Esophagus muscularis mucosa (tissue), 4 donors: ENCODE measurements at regions not wholly inside any gene's neighbourhood (a gene's known extent, or its start where the extent isn't known, plus 50 kb on each side); places are given as distances from the start of the nearest gene placed in this dataset.

Experiments used
- EP300 ChIP-seq: sonication (generic); formaldehyde crosslinking; IDR thresholded peaks from one replicate; pipeline ENCODE4 v1.6.1; 2017; ENCODE audit warnings: antibody characterized with exemption
- POLR2A ChIP-seq: fragments of 450-650 bp; IDR thresholded peaks from one replicate; pipeline ENCODE4 v1.6.1; 2017; ENCODE audit warnings: antibody characterized with exemption, moderate library complexity, mild to moderate bottlenecking, low read depth
- POLR2AphosphoS5 ChIP-seq, 2 donors: sonication (generic); formaldehyde crosslinking; IDR thresholded peaks; one replicate each; pipeline ENCODE4 v1.6.1; 2017; ENCODE audit warnings: antibody characterized with exemption in 2 of 2
- TF ChIP-seq, protein P1 (sequence below), 3 experiments: fragments of 200-600 bp in 2 of 3; fragments of 450-650 bp in 1 of 3; sonication (generic) in 2 of 3; IDR thresholded peaks; one replicate each; pipeline ENCODE4 v1.5.1; 2017 to 2019; ENCODE audit warnings: antibody characterized with exemption in 3 of 3, mild to moderate bottlenecking in 2 of 3, moderate library complexity in 1 of 3

DNA sequence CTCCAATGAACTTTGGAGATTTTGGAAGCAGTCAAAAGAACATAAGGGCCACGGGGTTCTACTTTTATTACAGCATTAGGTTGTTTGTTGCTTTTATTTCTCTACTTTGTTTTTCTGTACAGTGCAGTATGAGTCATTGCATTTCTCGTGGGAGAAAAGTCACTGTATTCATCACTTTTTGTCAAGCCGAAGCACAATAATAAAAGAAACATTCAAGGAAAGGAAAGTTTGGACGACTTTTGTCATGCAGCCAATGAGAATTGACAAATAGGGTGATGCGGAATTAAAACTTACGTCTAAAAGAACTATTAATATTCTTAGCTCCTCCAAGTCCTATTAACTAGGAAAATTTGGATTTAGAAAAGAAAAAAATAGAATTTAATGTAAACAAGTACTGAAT, 209.9 kb downstream of the TMEM182 start:
- no peak for TF ChIP-seq POLR2AphosphoS5 (IDR thresholded peaks at IDR 0.05)
- TF ChIP-seq, protein P1, sequence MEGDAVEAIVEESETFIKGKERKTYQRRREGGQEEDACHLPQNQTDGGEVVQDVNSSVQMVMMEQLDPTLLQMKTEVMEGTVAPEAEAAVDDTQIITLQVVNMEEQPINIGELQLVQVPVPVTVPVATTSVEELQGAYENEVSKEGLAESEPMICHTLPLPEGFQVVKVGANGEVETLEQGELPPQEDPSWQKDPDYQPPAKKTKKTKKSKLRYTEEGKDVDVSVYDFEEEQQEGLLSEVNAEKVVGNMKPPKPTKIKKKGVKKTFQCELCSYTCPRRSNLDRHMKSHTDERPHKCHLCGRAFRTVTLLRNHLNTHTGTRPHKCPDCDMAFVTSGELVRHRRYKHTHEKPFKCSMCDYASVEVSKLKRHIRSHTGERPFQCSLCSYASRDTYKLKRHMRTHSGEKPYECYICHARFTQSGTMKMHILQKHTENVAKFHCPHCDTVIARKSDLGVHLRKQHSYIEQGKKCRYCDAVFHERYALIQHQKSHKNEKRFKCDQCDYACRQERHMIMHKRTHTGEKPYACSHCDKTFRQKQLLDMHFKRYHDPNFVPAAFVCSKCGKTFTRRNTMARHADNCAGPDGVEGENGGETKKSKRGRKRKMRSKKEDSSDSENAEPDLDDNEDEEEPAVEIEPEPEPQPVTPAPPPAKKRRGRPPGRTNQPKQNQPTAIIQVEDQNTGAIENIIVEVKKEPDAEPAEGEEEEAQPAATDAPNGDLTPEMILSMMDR (IDR thresholded peaks at IDR 0.05): no peak
- no peak for TF ChIP-seq EP300
- no peak for TF ChIP-seq POLR2A
